GM12864 (cell line): ENCODE measurements at regions not wholly inside any gene's neighbourhood (a gene's known extent, or its start where the extent isn't known, plus 50 kb on each side); places are given as distances from the start of the nearest gene placed in this dataset.
"Not testable (repeated sequence)": the region's sequence is repeated elsewhere in the genome, so short reads cannot be mapped to it uniquely, and the experiment has no call there.

Source experiments
- DNase-seq: peaks from one replicate; pipeline ENCODE4 v3.0.0-alpha.2; 2011; ENCODE audit warnings: low read depth
- H3K4me3 ChIP-seq: 2 replicates; pipeline ENCODE4 v1.5.1; 2011; ENCODE audit warnings: mild to moderate bottlenecking, low read depth, low read length, control low read depth
- TF ChIP-seq, protein P1 (sequence below): IDR thresholded peaks from 2 replicates; pipeline ENCODE4 v1.5.1; 2011; ENCODE audit warnings: low read depth, mild to moderate bottlenecking, moderate library complexity, low read length, control low read depth, inconsistent platforms; ENCODE audit errors: missing control alignments

DNA sequence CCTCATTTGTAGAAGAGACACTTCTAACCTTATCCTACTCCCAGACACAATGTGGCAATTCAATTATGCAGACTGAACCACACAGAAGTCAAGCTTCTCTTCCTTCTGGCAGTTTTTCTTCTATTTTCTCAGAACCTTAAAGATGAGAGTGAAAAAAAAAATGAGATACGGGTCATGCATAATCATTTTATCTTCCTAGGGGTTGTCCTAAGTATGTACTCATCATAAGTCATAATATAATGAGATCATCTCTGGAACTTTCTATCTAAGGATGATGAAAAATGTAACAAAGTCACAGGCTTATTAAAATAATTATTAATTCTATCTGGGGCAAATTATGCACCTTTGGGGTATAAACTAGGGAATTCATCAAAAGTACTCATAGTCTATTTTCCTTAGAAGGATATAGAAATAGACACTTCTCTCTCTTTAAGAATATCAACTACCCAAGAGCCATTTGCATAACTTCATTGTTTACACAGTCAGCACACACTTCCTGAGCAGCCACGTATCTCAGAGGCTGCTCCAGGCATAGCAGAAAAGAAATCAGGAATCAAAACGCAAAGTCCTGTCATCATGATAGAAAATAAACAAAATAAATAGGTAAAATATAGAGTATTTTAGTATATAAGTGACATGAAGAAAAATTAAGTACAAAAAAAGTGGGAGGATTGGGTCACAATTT lies 345.9 kb upstream of the SPHKAP start:
- H3K4me3 ChIP-seq: no peak overlapping the region

DNA sequence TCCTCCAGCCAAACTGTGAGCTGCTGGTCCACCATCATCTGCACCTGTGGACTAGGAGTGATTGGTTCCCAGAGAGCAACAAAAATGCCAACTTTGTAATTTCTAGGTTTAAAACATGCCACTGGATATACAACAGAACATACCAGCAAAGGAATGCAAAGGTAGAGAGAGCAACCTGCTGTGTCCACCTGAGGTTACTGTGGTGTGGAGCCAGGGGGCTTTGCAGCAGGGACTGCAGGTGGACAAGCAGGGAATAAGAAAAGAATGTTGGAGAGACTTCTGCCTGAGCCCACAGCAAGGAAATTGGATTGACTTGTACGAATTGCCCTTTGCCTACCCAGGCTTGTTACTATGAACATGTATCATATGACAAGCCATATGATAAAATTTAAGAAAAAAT lies 345.2 kb upstream of the SPHKAP start:
- TF ChIP-seq, protein P1, sequence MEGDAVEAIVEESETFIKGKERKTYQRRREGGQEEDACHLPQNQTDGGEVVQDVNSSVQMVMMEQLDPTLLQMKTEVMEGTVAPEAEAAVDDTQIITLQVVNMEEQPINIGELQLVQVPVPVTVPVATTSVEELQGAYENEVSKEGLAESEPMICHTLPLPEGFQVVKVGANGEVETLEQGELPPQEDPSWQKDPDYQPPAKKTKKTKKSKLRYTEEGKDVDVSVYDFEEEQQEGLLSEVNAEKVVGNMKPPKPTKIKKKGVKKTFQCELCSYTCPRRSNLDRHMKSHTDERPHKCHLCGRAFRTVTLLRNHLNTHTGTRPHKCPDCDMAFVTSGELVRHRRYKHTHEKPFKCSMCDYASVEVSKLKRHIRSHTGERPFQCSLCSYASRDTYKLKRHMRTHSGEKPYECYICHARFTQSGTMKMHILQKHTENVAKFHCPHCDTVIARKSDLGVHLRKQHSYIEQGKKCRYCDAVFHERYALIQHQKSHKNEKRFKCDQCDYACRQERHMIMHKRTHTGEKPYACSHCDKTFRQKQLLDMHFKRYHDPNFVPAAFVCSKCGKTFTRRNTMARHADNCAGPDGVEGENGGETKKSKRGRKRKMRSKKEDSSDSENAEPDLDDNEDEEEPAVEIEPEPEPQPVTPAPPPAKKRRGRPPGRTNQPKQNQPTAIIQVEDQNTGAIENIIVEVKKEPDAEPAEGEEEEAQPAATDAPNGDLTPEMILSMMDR: no peak
- no peak for DNase-seq
- H3K4me3 ChIP-seq: no peak overlapping the region

More for the DNA sequence above, 345.9 kb upstream of the SPHKAP start:
- TF ChIP-seq, protein P1: no peak
- DNase-seq: no peak

DNA sequence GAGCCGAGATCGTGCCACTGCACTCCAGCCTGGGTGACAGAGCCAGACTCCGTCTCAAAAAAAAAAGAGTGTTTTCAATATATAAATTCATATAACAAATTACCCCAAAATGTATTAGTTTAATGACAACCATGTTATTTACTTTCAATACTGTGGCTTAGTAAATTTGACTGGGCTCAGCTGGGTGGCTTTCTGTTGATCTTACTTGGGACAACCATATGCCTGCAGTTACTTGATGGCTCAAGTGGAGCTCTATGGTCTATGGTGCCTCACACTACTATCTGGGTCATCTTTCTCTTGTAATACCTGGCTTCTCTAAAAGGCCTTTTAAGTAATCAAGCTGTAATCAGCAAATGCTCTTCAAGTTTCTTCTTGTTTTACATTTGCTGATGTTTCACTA lies 341.5 kb upstream of the SPHKAP start:
- TF ChIP-seq, protein P1: no peak
- no peak for DNase-seq
- H3K4me3 ChIP-seq: no peak overlapping the region

DNA sequence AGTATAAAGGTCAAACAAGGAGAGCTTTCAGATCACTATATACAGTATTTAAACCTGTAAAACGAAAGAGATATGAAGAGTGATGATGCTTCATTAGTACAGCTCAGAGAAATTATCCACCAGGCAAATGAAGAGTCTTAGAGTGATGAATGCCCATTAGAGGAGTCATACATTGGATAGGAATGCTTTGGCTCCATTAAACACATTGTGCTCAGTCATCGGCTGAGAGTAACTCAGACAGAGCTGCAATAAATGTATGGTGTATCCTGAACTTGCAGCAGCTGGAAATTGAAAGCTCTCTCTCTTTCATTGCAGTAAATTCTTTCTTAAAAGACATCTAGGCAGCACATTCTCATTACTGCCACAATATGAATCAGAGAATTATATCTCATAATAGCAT lies 340.8 kb upstream of the SPHKAP start:
- TF ChIP-seq, protein P1: no peak
- H3K4me3 ChIP-seq: no peak overlapping the region
- DNase-seq: no peak

DNA sequence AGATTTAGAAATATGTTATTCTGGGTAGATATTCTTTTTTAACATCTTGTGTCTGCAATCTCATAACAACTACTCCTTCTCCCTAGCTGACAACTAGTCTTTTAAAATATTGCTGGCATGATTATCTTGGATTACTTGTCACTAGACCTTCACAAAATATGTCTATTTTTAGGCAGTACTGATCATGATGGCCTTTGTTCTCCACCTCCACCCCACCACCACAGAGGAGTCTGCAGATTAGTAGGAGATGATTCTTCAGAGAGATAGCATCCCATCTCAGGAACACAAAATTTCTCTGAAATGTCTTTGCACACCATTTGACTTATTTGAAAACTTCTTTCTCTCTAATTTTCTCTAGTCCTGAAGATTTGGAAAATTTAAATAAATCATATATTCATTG lies 338.1 kb upstream of the SPHKAP start:
- H3K4me3 ChIP-seq: no peak overlapping the region
- TF ChIP-seq, protein P1: no peak
- no peak for DNase-seq

DNA sequence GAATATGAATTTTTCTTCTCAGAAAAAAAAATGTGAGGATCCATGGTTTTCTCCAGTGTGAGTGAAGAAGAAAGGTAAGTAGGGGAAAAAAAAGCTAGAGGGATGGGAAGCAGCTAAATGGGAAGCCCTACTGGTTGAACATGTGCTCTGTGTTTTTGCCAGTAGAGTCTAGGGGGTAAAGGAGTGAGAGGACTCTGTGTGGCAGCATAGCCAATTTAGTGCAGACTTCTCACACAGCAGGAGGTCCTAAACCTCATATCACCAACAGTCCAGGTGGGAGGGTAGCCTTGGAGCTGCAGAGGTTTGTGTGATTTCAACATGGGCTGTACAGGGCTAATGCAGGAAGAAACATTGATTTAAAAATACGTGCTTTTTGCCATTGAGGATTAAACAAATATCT lies 334.5 kb upstream of the SPHKAP start:
- no peak for DNase-seq
- H3K4me3 ChIP-seq: no peak overlapping the region
- TF ChIP-seq, protein P1: no peak

DNA sequence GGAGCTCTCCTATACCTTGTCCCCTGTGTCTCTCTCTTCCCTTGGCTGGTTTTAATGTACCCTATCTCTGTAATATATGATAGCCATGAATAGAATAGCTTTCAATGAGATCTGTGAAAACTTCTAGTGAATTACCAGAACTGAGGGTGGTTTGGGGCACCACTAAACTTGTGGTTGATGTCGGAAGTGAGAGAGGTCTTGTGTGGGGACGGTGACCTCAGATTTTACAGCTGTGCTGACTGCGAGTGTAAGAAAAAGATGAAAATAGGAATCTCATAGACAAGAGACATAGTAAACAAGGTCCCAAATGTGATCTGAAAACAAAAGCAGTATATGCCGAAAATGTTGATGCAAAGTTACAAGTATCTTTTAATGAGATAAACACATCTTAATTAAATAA lies 332.0 kb upstream of the SPHKAP start:
- DNase-seq: not testable (repeated sequence)

More for the DNA sequence above, 332.0 kb upstream of the SPHKAP start:
- H3K4me3 ChIP-seq: not testable (repeated sequence)
